ENCODE measurements at regions not wholly inside any gene's neighbourhood (a gene's known extent, or its start where the extent isn't known, plus 50 kb on each side); places are given as distances from the start of the nearest gene placed in this dataset.
"Not testable (repeated sequence)": the region's sequence is repeated elsewhere in the genome, so short reads cannot be mapped to it uniquely, and the experiment has no call there.

DNA sequence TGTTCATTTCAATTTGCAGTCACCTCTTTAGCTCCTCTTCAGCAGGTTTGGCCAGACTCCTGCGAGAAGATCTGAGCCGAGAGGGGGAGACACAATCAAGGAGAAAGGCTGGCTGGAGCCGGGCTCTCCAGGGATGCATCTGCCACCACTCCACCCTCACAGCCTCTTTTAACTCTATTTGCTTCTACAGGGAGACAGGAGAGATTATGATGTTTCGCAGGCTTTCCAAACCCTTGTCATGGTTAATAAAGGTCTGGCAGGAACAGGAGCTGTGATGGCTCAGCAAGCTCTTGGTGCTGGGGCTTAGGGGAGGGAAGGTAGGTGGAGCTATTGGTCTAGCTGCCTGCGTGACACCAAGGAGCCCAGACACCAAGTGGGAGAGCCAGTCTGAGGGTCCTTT lies 448.1 kb upstream of the PODXL start:
- H3K36me3 Mint-ChIP-seq (ENCODE audit: low read depth), result no peaks in the 10 kb centered on the region
- H3K27ac Mint-ChIP-seq, result no peak overlapping the region
- peaks cover 4% of the 10 kb centered on the region for H3K27me3 Mint-ChIP-seq (ENCODE audit: low read depth)
- H3K4me1 Mint-ChIP-seq (ENCODE audit: low read depth), result no peaks in the 10 kb centered on the region
- no peaks in the 10 kb centered on the region for H3K9me3 Mint-ChIP-seq
- H3K4me3 Mint-ChIP-seq, result no peak overlapping the region

DNA sequence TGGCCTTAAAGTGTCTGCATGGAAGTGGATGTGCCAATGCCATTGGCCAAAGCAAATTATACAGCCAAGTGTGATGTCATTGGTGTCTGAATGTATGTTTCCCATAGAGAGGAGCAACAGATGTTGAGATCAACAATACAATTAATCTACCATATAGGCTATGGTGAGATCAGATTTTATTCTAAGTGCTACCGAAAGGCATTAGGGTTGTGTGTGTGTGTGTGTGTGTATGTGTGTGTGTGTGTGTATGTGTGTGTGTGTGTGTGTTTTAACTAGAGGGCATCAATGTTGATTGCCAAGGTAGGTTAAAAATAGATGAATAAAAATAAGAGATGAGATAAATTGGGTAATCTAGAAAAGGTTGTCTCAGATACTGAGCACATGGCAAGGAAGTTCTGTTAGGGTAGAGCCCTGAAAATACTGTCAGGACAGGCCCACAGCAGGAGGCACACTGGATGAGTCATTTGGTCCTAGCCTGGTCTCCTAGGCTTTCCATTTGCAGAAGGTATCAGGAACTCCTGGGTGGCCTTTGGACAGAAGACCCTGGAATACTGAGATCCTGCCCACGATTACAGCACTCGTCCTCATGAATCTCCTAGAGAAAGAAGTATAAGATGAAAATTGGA lies 446.0 kb upstream of the PODXL start:
- H3K9me3 Mint-ChIP-seq, result no peaks in the 10 kb centered on the region
- H3K36me3 Mint-ChIP-seq (ENCODE audit: low read depth), result no peaks in the 10 kb centered on the region
- no peaks in the 10 kb centered on the region for H3K27me3 Mint-ChIP-seq (ENCODE audit: low read depth)
- H3K27ac Mint-ChIP-seq, result no peak overlapping the region
- no peaks in the 10 kb centered on the region for H3K4me1 Mint-ChIP-seq (ENCODE audit: low read depth)
- no peak overlapping the region for H3K4me3 Mint-ChIP-seq

DNA sequence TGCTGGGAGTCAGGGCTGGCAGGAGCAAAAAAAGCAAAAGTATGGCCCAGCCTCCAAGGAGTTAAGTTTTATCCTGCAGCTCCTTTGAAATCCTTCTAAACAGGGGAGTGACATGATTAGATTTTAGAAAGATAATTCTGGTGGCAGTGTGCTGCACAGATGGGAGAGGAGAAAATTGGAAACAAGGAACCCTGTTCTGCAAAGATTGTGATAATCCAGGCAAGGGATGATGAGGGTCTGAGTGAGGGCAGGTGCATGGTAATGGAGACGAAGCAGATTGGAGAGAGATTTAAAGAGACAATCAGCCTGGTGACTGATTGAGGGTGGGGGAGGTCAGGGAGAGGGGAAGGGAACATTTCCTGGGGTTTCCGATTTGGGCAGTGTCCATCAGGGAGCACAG lies 444.7 kb upstream of the PODXL start:
- no peaks in the 10 kb centered on the region for H3K36me3 Mint-ChIP-seq (ENCODE audit: low read depth)

GRCh38 chr7:131999193-131999592 lies 442.8 kb upstream of the PODXL start:
- H3K27me3 Mint-ChIP-seq (ENCODE audit: low read depth), result no peaks in the 10 kb centered on the region
- H3K4me1 Mint-ChIP-seq (ENCODE audit: low read depth), result no peaks in the 10 kb centered on the region
- no peaks in the 10 kb centered on the region for H3K36me3 Mint-ChIP-seq (ENCODE audit: low read depth)
- H3K4me3 Mint-ChIP-seq, result no peak overlapping the region
- H3K9me3 Mint-ChIP-seq, result no peaks in the 10 kb centered on the region
- no peak overlapping the region for H3K27ac Mint-ChIP-seq

More for the DNA sequence above, 444.7 kb upstream of the PODXL start:
- Mint-ChIP-seq H3K4me1 (ENCODE audit: low read depth) (no peaks in the 10 kb centered on the region), H3K4me3 (no peak overlapping the region), H3K27ac (no peak overlapping the region), H3K9me3 (no peaks in the 10 kb centered on the region), H3K27me3 (ENCODE audit: low read depth) (no peaks in the 10 kb centered on the region)

DNA sequence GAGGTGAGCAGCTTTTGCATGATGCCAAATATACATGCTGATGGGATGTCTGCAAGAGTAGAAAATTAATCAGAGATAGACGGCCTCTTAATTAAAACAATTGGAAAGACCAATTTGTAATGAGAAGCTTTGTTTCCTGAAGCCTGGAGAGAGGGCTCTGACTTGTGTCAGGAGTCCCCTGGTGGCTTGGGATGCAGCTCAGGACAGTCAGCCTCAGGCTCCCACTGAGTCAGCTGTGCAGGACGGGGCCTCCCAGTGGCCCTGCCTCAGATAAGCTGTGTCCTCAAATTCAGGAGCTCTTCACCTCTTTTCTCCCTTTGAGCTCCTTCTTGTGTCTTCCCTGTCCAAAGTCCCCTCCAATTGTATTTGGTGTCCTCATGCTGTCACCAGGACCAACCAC lies 438.9 kb upstream of the PODXL start:
- Mint-ChIP-seq H3K27ac (no peak overlapping the region), H3K9me3 (no peaks in the 10 kb centered on the region), H3K4me3 (no peak overlapping the region), H3K4me1 (ENCODE audit: low read depth) (no peaks in the 10 kb centered on the region), H3K36me3 (ENCODE audit: low read depth) (no peaks in the 10 kb centered on the region), H3K27me3 (ENCODE audit: low read depth) (no peaks in the 10 kb centered on the region)

- H3K27ac Mint-ChIP-seq; H3K36me3 Mint-ChIP-seq (ENCODE audit: low read depth); H3K4me1 Mint-ChIP-seq (ENCODE audit: low read depth); H3K27me3 Mint-ChIP-seq (ENCODE audit: low read depth); H3K9me3 Mint-ChIP-seq; H3K4me3 Mint-ChIP-seq: not testable (repeated sequence)
Measured at GRCh38 chr7:131981069-131981468, 424.6 kb upstream of the PODXL start.

DNA sequence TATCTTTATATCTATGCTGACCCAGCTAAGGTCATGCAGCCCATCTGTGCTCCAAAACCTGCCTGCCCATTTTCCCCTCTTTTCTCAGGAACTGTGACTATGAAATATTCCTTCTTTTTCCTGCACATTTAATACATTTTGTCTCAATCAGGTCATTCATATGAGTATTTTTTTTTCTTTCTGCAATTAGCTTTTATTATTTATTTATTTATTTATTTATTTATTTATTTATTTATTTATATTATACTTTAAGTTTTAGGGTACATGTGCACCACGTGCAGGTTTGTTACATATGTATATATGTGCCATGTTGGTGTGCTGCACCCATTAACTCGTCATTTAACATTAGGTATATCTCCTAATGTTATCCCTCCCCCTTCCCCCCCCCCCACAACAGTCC lies 421.7 kb upstream of the PODXL start:
- not testable (repeated sequence) for H3K4me1 Mint-ChIP-seq (ENCODE audit: low read depth); H3K27me3 Mint-ChIP-seq (ENCODE audit: low read depth); H3K4me3 Mint-ChIP-seq; H3K36me3 Mint-ChIP-seq (ENCODE audit: low read depth); H3K27ac Mint-ChIP-seq; H3K9me3 Mint-ChIP-seq

GRCh38 chr7:131976411-131976810 lies 420.0 kb upstream of the PODXL start:
- H3K4me1 Mint-ChIP-seq (ENCODE audit: low read depth), result no peaks in the 10 kb centered on the region
- no peaks in the 10 kb centered on the region for H3K27me3 Mint-ChIP-seq (ENCODE audit: low read depth)
- H3K9me3 Mint-ChIP-seq, result no peaks in the 10 kb centered on the region
- H3K36me3 Mint-ChIP-seq (ENCODE audit: low read depth), result no peaks in the 10 kb centered on the region
- H3K27ac Mint-ChIP-seq, result no peak overlapping the region
- H3K4me3 Mint-ChIP-seq, result no peak overlapping the region

GRCh38 chr7:131974671-131975070 lies 418.2 kb upstream of the PODXL start:
- H3K4me3 Mint-ChIP-seq, result no peak overlapping the region
- no peaks in the 10 kb centered on the region for H3K27me3 Mint-ChIP-seq (ENCODE audit: low read depth)
- H3K9me3 Mint-ChIP-seq, result no peaks in the 10 kb centered on the region
- H3K36me3 Mint-ChIP-seq (ENCODE audit: low read depth), result no peaks in the 10 kb centered on the region
- H3K27ac Mint-ChIP-seq, result no peak overlapping the region
- no peaks in the 10 kb centered on the region for H3K4me1 Mint-ChIP-seq (ENCODE audit: low read depth)

GRCh38 chr7:131972251-131972650 lies 415.8 kb upstream of the PODXL start:
- Mint-ChIP-seq H3K27ac (no peak overlapping the region), H3K4me1 (ENCODE audit: low read depth) (no peaks in the 10 kb centered on the region), H3K36me3 (ENCODE audit: low read depth) (no peaks in the 10 kb centered on the region), H3K9me3 (no peaks in the 10 kb centered on the region), H3K4me3 (no peak overlapping the region), H3K27me3 (ENCODE audit: low read depth) (peaks cover 3% of the 10 kb centered on the region)

DNA sequence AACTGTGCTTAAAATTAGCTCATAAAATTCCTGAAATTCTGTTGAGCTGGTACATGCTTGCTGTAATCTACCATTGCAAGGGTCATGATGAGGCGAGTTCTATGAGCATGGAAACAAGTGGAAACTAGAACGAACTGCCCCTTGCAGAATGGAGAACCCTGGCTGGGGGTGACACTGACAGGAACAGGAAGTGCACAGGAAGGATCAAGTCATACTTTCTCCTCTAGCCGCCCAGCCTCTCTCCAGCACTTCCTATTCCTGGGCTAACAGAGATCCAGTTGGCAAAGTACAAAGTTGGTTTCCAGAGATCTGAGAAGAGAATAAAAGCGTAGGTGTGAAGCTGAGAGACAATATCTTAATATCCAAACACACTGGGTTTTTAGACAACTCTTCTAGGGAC lies 414.2 kb upstream of the PODXL start:
- Mint-ChIP-seq H3K27ac (no peak overlapping the region), H3K9me3 (no peaks in the 10 kb centered on the region), H3K27me3 (ENCODE audit: low read depth) (peaks cover 3% of the 10 kb centered on the region), H3K4me1 (ENCODE audit: low read depth) (no peaks in the 10 kb centered on the region), H3K4me3 (no peak overlapping the region), H3K36me3 (ENCODE audit: low read depth) (no peaks in the 10 kb centered on the region)

- Mint-ChIP-seq H3K27ac (no peak overlapping the region), H3K27me3 (ENCODE audit: low read depth) (peaks cover 3% of the 10 kb centered on the region), H3K4me1 (ENCODE audit: low read depth) (no peaks in the 10 kb centered on the region), H3K4me3 (no peak overlapping the region), H3K36me3 (ENCODE audit: low read depth) (no peaks in the 10 kb centered on the region), H3K9me3 (no peaks in the 10 kb centered on the region)
Measured at GRCh38 chr7:131969560-131969959, 413.1 kb upstream of the PODXL start.

DNA sequence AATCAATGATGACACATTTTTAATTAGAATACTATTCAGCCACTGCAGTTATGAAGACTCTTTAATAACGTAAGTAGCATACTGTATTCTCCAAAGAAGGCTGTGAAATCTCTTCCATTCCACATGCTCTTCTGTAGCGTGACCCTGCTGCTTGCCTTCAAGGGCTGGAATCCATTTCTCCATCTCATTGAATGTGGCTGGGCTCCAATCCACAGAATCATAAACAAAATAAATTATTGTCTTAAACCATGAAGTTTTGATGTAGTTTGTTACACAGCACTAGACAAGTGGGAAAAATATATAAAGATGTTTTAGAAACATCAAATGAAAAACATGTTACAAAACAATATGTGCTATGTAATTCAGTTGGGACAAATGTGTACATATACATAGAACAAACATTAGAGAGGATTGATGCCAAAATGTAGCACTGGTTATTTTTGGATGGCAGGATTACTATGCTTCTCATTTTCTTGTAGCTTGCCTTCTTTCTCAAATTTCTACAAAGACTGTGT lies 410.8 kb upstream of the PODXL start:
- H3K9me3 Mint-ChIP-seq, result no peaks in the 10 kb centered on the region
- H3K27me3 Mint-ChIP-seq (ENCODE audit: low read depth), result peaks cover 3% of the 10 kb centered on the region
- H3K36me3 Mint-ChIP-seq (ENCODE audit: low read depth), result no peaks in the 10 kb centered on the region
- no peaks in the 10 kb centered on the region for H3K4me1 Mint-ChIP-seq (ENCODE audit: low read depth)
- no peak overlapping the region for H3K4me3 Mint-ChIP-seq
- no peak overlapping the region for H3K27ac Mint-ChIP-seq

GRCh38 chr7:131964203-131964602 lies 407.8 kb upstream of the PODXL start:
- no peak overlapping the region for H3K4me3 Mint-ChIP-seq
- no peak overlapping the region for H3K27ac Mint-ChIP-seq
- no peaks in the 10 kb centered on the region for H3K9me3 Mint-ChIP-seq
- peaks cover 3% of the 10 kb centered on the region for H3K27me3 Mint-ChIP-seq (ENCODE audit: low read depth)
- no peaks in the 10 kb centered on the region for H3K36me3 Mint-ChIP-seq (ENCODE audit: low read depth)
- no peaks in the 10 kb centered on the region for H3K4me1 Mint-ChIP-seq (ENCODE audit: low read depth)

GRCh38 chr7:131961054-131961680 lies 404.7 kb upstream of the PODXL start:
- H3K27me3 Mint-ChIP-seq (ENCODE audit: low read depth), result no peaks in the 10 kb centered on the region
- H3K36me3 Mint-ChIP-seq (ENCODE audit: low read depth), result no peaks in the 10 kb centered on the region
- H3K4me1 Mint-ChIP-seq (ENCODE audit: low read depth), result no peaks in the 10 kb centered on the region
- H3K4me3 Mint-ChIP-seq, result no peak overlapping the region
- H3K27ac Mint-ChIP-seq, result no peak overlapping the region
- H3K9me3 Mint-ChIP-seq, result no peaks in the 10 kb centered on the region
